ENCODE measurements at regions not wholly inside any gene's neighbourhood (a gene's known extent, or its start where the extent isn't known, plus 50 kb on each side); places are given as distances from the start of the nearest gene placed in this dataset.

GRCh38 chr7:153245809-153246208 lies 486.3 kb downstream of the ACTR3B start:
- no peak overlapping the region for H3K4me3 ChIP-seq (ENCODE audit: low read depth in 1 of 3, low read length in 3 of 3)
- no peaks in the 10 kb centered on the region for H3K36me3 ChIP-seq (ENCODE audit: control insufficient read depth in 4 of 4, insufficient read depth in 3 of 4, low read depth in 1 of 4, low read length in 3 of 4)
- H3K27me3 ChIP-seq (ENCODE audit: control insufficient read depth in 4 of 4, insufficient read depth in 4 of 4, low read length in 3 of 4), result no peaks in the 10 kb centered on the region
- H3K27ac ChIP-seq (ENCODE audit: low read depth in 1 of 2, low read length in 2 of 2), result no peak overlapping the region
- no peak overlapping the region for H3K9ac ChIP-seq (ENCODE audit: low read depth in 1 of 2, low read length in 2 of 2)
- DNase-seq (ENCODE audit: low spot score), result no peak
- 79% methylated on average over 1 of the region's 1 CpG for WGBS
- no peaks in the 10 kb centered on the region for H3K4me1 ChIP-seq (ENCODE audit: control insufficient read depth in 4 of 4, insufficient read depth in 4 of 4, low read length in 3 of 4)
- H3K9me3 ChIP-seq (ENCODE audit: control insufficient read depth in 4 of 4, low read length in 3 of 4), result peaks cover 0 to 3% (median 0%) of the 10 kb centered on the region in 4 donors
- TF ChIP-seq CTCF (IDR thresholded peaks at IDR 0.05; ENCODE audit: low read depth, low read length, missing input control), result no peak
- no peak for TF ChIP-seq MAX (IDR thresholded peaks at IDR 0.05)
- no peak for TF ChIP-seq FOXA1 (IDR thresholded peaks at IDR 0.05)
- no peak for TF ChIP-seq ZBTB33 (IDR thresholded peaks at IDR 0.05)
- TF ChIP-seq HNF4G (IDR thresholded peaks at IDR 0.05), result no peak
- no peak for TF ChIP-seq NR2F2 (IDR thresholded peaks at IDR 0.05)
- no peak for TF ChIP-seq REST (IDR thresholded peaks at IDR 0.05)
- TF ChIP-seq RAD21 (IDR thresholded peaks at IDR 0.05), result no peak
- TF ChIP-seq TAF1 (conservative IDR thresholded peaks at IDR 0.05), result no peak
- no peak for TF ChIP-seq SP1 (IDR thresholded peaks at IDR 0.05)
- no peak for TF ChIP-seq YY1 (IDR thresholded peaks at IDR 0.05)
- no peak for TF ChIP-seq ATF3 (IDR thresholded peaks at IDR 0.05)
- TF ChIP-seq GABPA (IDR thresholded peaks at IDR 0.05 in 1 of 2, conservative IDR thresholded peaks at IDR 0.05 in 1 of 2), result no peak
- TF ChIP-seq HNF4A (conservative IDR thresholded peaks at IDR 0.05), result no peak
- TF ChIP-seq RXRA (IDR thresholded peaks at IDR 0.05), result no peak
- no peak for TF ChIP-seq FOXA2 (IDR thresholded peaks at IDR 0.05)
- no peak for TF ChIP-seq JUND (IDR thresholded peaks at IDR 0.05)
- no peak for TF ChIP-seq EGR1 (IDR thresholded peaks at IDR 0.05; ENCODE audit: low read depth in 2 of 2)

All from liver (tissue), 8 donors.